Naive B cell (primary cell): ENCODE measurements at regions not wholly inside any gene's neighbourhood (a gene's known extent, or its start where the extent isn't known, plus 50 kb on each side); places are given as distances from the start of the nearest gene placed in this dataset.
"Not testable (repeated sequence)": the region's sequence is repeated elsewhere in the genome, so short reads cannot be mapped to it uniquely, and the experiment has no call there.

Source experiments
- ATAC-seq, 2 donors: fragments of 150-1000 bp; cut with Tn5 transposase; 2 replicates each; pipeline ENCODE4 v1.10.0; 2021; ENCODE audit warnings: low read depth in 2 of 2, mild to moderate bottlenecking in 2 of 2, moderate library complexity in 2 of 2
- DNase-seq: peaks from one replicate; pipeline ENCODE4 v3.0.0; 2022
- H3K27ac Mint-ChIP-seq, 6 donors: one replicate each; pipeline ENCODE4 v1.8.0; 2020 to 2022; ENCODE audit warnings: mild to moderate bottlenecking in 6 of 6, mixed read lengths in 6 of 6, moderate library complexity in 5 of 6, inconsistent platforms in 2 of 6
- H3K27me3 Mint-ChIP-seq, 3 donors: one replicate each; pipeline ENCODE4 v1.8.0; 2021 to 2022; ENCODE audit warnings: mixed read lengths in 3 of 3, mild to moderate bottlenecking in 1 of 3
- H3K36me3 Mint-ChIP-seq, 2 donors: one replicate each; pipeline ENCODE4 v1.8.0; 2020 to 2022; ENCODE audit warnings: mixed read lengths in 2 of 2, inconsistent platforms in 1 of 2, mild to moderate bottlenecking in 1 of 2
- H3K4me1 Mint-ChIP-seq, 3 donors: one replicate each; pipeline ENCODE4 v1.8.0; 2020 to 2022; ENCODE audit warnings: mixed read lengths in 3 of 3, inconsistent platforms in 1 of 3, mild to moderate bottlenecking in 1 of 3, moderate library complexity in 1 of 3
- H3K4me3 Mint-ChIP-seq, 8 donors: one replicate each; pipeline ENCODE4 v1.8.0; 2020 to 2022; ENCODE audit warnings: mild to moderate bottlenecking in 8 of 8, mixed read lengths in 8 of 8, moderate library complexity in 8 of 8, inconsistent platforms in 2 of 8
- H3K9me3 Mint-ChIP-seq, 7 donors: one replicate each; pipeline ENCODE4 v1.8.0; 2020 to 2022; ENCODE audit warnings: mixed read lengths in 7 of 7, mild to moderate bottlenecking in 5 of 7, inconsistent platforms in 2 of 7, moderate library complexity in 1 of 7

DNA sequence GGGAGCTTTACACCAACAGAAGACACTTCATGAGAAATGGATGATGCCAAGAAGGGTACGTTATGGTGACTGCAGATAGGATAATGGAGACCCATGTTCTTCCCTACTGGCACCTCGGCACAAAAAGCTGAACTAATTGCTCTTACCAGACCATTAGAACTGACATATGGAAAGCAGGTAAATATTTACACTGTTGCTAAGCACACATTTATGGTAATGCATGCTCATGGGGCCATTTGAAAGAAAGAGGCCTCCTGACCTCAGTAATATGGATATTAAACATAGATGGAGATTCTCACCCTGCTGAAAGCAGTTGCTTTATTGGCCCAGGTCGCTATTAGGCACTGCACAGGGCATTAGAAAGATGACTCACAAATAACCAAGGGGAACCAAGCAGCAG is 1759.6 kb downstream of the C4orf33 start:
- no peaks in the 10 kb centered on the region for H3K4me1 Mint-ChIP-seq
- H3K36me3 Mint-ChIP-seq = no peaks in the 10 kb centered on the region
- DNase-seq (no peak), ATAC-seq (no peak)
- H3K27ac Mint-ChIP-seq = no peak overlapping the region
- no peaks in the 10 kb centered on the region for H3K27me3 Mint-ChIP-seq
- peaks cover 0 to 12% (median 4%) of the 10 kb centered on the region in 7 donors for H3K9me3 Mint-ChIP-seq
- no peak overlapping the region for H3K4me3 Mint-ChIP-seq

GRCh38 chr4:130859991-130860390 is 1764.0 kb downstream of the C4orf33 start:
- no peak for ATAC-seq
- H3K4me1 Mint-ChIP-seq = no peaks in the 10 kb centered on the region
- H3K27ac Mint-ChIP-seq = no peak overlapping the region
- H3K27me3 Mint-ChIP-seq = no peaks in the 10 kb centered on the region
- no peaks in the 10 kb centered on the region for H3K36me3 Mint-ChIP-seq
- no peak overlapping the region for H3K4me3 Mint-ChIP-seq
- H3K9me3 Mint-ChIP-seq = peaks cover 0 to 13% (median 2%) of the 10 kb centered on the region in 7 donors
- DNase-seq = no peak

DNA sequence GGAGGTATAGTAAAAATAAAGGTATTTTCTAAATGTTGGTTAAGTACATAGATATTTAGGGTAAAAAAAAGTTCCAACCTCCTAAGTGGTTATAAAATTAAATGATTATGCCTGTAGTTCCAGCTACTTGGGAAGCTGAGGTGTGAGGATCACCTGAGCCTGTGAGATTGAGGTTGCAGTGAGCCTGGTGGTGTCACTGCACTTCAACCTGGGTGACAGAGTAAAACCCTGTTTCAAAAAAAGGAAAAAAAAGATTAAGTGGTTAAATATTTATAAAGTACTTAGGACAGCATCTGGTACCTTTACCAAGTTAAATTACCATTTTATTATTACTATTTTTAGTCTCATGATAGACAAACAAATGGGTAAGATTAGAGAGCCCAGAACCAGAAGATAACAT is 1801.0 kb downstream of the C4orf33 start:
- no peaks in the 10 kb centered on the region for H3K4me1 Mint-ChIP-seq
- no peak overlapping the region for H3K4me3 Mint-ChIP-seq
- no peak overlapping the region for H3K27ac Mint-ChIP-seq
- no peak for DNase-seq
- no peaks in the 10 kb centered on the region for H3K27me3 Mint-ChIP-seq
- no peaks in the 10 kb centered on the region for H3K36me3 Mint-ChIP-seq
- H3K9me3 Mint-ChIP-seq = peaks cover 0 to 2% (median 0%) of the 10 kb centered on the region in 7 donors
- ATAC-seq = no peak

DNA sequence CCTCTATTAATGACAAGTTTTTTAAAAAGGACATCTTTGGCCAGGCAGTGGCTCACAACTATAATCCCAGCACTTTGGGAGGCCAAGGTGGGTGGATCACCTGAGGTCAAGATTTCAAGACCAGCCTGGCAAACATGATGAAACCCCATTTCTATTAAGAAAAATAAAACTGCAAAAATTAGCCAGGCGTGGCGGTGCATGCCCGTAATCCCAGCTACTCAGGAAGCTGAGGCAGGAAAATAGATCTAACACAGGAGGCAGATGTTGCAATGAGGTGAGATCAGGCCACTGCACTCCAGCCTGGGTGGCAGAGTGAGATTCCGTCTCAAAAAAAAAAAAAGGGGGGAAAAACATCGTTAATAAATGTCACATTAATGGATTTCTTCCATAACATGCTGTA is 1805.4 kb downstream of the C4orf33 start:
- Mint-ChIP-seq H3K4me1 (no peaks in the 10 kb centered on the region), H3K4me3 (no peak overlapping the region), H3K27ac (no peak overlapping the region), H3K27me3 (no peaks in the 10 kb centered on the region), H3K36me3 (no peaks in the 10 kb centered on the region), H3K9me3 (peaks cover 0 to 2% (median 0%) of the 10 kb centered on the region in 7 donors)
- ATAC-seq = no peak
- DNase-seq = no peak

- DNase-seq (no peak), ATAC-seq (no peak)
- H3K9me3 Mint-ChIP-seq = peaks cover 5 to 17% (median 8%) of the 10 kb centered on the region in 7 donors
- no peak overlapping the region for H3K27ac Mint-ChIP-seq
- H3K4me3 Mint-ChIP-seq = no peak overlapping the region
- no peaks in the 10 kb centered on the region for H3K27me3 Mint-ChIP-seq
- no peaks in the 10 kb centered on the region for H3K36me3 Mint-ChIP-seq
- H3K4me1 Mint-ChIP-seq = no peaks in the 10 kb centered on the region
Observed at GRCh38 chr4:130922955-130923354, 1827.0 kb downstream of the C4orf33 start.

GRCh38 chr4:130955520-130955919 is 1859.6 kb downstream of the C4orf33 start:
- DNase-seq (no peak), ATAC-seq (no peak)
- Mint-ChIP-seq H3K4me3 (no peak overlapping the region), H3K27me3 (no peaks in the 10 kb centered on the region), H3K4me1 (no peaks in the 10 kb centered on the region), H3K27ac (no peak overlapping the region), H3K36me3 (no peaks in the 10 kb centered on the region), H3K9me3 (peaks cover 0 to 17% (median 2%) of the 10 kb centered on the region in 7 donors)

DNA sequence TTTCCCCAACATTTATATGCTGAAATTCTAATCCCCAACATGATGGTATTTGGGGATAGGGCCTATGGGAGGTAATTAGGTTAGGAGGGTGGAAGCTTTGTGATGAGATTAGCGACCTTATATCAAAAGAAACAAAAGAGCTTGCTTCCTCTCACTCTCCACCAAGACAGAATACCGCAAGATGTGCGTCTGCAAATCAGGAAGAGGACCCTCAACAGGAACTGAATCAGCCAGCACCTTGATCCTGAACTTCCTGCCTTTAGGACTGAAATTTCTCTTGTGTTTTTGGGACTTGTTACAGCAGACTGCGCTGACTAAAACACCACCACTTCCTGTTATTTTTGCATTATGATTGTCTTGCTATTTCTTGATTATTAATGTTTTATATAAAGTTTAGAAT is 1889.4 kb downstream of the C4orf33 start:
- Mint-ChIP-seq H3K27me3 (no peaks in the 10 kb centered on the region), H3K4me1 (no peaks in the 10 kb centered on the region), H3K9me3 (peaks cover 0 to 2% (median 0%) of the 10 kb centered on the region in 7 donors), H3K27ac (no peak overlapping the region), H3K4me3 (no peak overlapping the region), H3K36me3 (no peaks in the 10 kb centered on the region)
- DNase-seq (no peak), ATAC-seq (no peak)

GRCh38 chr4:130995988-130996387 is 1900.0 kb downstream of the C4orf33 start:
- H3K36me3 Mint-ChIP-seq = no peaks in the 10 kb centered on the region
- no peak overlapping the region for H3K4me3 Mint-ChIP-seq
- ATAC-seq (no peak), DNase-seq (no peak)
- no peaks in the 10 kb centered on the region for H3K4me1 Mint-ChIP-seq
- H3K9me3 Mint-ChIP-seq = peaks cover 0 to 2% (median 0%) of the 10 kb centered on the region in 7 donors
- no peak overlapping the region for H3K27ac Mint-ChIP-seq
- no peaks in the 10 kb centered on the region for H3K27me3 Mint-ChIP-seq

DNA sequence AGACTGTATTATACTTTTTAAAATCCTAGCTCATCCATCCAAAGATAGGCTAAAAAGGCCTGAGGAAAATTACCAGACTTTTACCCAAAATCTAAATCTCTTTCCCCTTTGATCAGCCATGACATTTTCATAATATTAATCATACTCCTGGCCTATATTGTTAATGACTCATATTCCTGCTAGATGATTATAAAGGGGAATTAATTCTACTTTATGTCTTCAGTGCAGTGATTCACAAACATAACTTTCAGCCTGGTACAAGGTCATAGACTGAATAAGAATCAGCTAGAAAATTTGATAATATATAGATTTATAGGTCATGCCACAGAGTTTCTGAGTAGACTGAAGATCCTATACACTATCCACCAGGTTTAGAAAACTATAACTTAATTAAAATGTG is 1905.4 kb downstream of the C4orf33 start:
- Mint-ChIP-seq H3K9me3 (peaks cover 0 to 2% (median 0%) of the 10 kb centered on the region in 7 donors), H3K27me3 (no peaks in the 10 kb centered on the region), H3K36me3 (no peaks in the 10 kb centered on the region), H3K4me1 (no peaks in the 10 kb centered on the region), H3K4me3 (no peak overlapping the region), H3K27ac (no peak overlapping the region)
- ATAC-seq (no peak), DNase-seq (no peak)

GRCh38 chr4:131002132-131002531 is 1906.2 kb downstream of the C4orf33 start:
- Mint-ChIP-seq H3K27me3 (no peaks in the 10 kb centered on the region), H3K4me3 (no peak overlapping the region), H3K9me3 (no peaks in the 10 kb centered on the region)

GRCh38 chr4:131006388-131006787 is 1910.4 kb downstream of the C4orf33 start:
- Mint-ChIP-seq H3K4me3 (no peak overlapping the region), H3K27ac (no peak overlapping the region), H3K4me1 (no peaks in the 10 kb centered on the region), H3K9me3 (no peaks in the 10 kb centered on the region), H3K36me3 (no peaks in the 10 kb centered on the region), H3K27me3 (no peaks in the 10 kb centered on the region)
- DNase-seq = no peak
- ATAC-seq = no peak

More at GRCh38 chr4:131002132-131002531, 1906.2 kb downstream of the C4orf33 start:
- H3K36me3 Mint-ChIP-seq = no peaks in the 10 kb centered on the region
- DNase-seq (no peak), ATAC-seq (no peak)
- H3K4me1 Mint-ChIP-seq = no peaks in the 10 kb centered on the region
- no peak overlapping the region for H3K27ac Mint-ChIP-seq

GRCh38 chr4:131011961-131012360 is 1916.0 kb downstream of the C4orf33 start:
- H3K4me1 Mint-ChIP-seq, DNase-seq, H3K4me3 Mint-ChIP-seq, H3K27ac Mint-ChIP-seq, H3K36me3 Mint-ChIP-seq, H3K9me3 Mint-ChIP-seq, ATAC-seq, H3K27me3 Mint-ChIP-seq: not testable (repeated sequence)

DNA sequence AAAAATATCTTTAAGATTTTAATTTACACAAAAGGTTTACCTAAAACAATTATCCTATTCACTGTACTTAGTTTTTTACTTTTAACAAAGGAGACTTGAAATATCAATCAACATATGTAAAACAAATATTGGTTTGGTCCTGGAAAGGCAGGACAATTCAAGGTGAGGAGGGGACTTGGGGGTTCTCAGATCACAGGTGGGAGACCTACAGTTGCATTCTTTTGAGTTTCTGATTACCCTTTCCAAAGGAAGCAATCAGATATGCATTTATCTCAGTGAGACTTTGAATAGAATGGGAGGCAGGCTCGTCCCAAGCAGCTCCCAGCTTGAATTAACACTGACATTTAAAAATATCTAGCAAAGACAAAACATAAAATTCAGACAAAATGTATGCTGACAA is 1917.3 kb downstream of the C4orf33 start:
- ATAC-seq (no peak), DNase-seq (no peak)
- no peaks in the 10 kb centered on the region for H3K36me3 Mint-ChIP-seq
- no peaks in the 10 kb centered on the region for H3K27me3 Mint-ChIP-seq
- no peaks in the 10 kb centered on the region for H3K4me1 Mint-ChIP-seq
- peaks cover 0 to 2% (median 0%) of the 10 kb centered on the region in 7 donors for H3K9me3 Mint-ChIP-seq
- no peak overlapping the region for H3K27ac Mint-ChIP-seq
- H3K4me3 Mint-ChIP-seq = no peak overlapping the region

- no peak for DNase-seq
- Mint-ChIP-seq H3K4me3 (no peak overlapping the region), H3K9me3 (peaks cover 0 to 4% (median 0%) of the 10 kb centered on the region in 7 donors), H3K27ac (no peak overlapping the region), H3K36me3 (no peaks in the 10 kb centered on the region), H3K4me1 (no peaks in the 10 kb centered on the region), H3K27me3 (no peaks in the 10 kb centered on the region)
- ATAC-seq = no peak
Observed at GRCh38 chr4:131026771-131027170, 1930.8 kb downstream of the C4orf33 start.

DNA sequence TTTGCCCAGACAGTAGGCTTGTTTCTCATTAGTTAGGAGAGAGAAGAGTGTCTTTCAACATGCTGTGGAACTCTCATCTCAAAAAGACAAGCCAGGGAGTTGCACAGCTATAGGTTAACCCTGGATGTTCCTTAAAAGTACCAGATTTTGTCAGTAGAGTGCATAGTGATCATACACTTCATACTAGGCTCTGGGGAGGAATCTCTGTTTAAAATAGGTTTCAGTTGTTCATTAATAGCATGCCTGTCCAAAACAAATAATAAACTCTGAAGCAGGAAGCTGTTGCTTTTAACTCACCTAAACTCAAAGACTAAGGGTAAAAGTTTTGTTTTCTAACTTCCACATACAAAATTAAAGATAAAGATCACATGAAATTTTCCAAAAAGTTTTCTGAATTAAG is 1948.4 kb downstream of the C4orf33 start:
- no peak overlapping the region for H3K27ac Mint-ChIP-seq
- ATAC-seq (no peak), DNase-seq (no peak)
- H3K27me3 Mint-ChIP-seq = no peaks in the 10 kb centered on the region
- H3K4me1 Mint-ChIP-seq = no peaks in the 10 kb centered on the region
- no peak overlapping the region for H3K4me3 Mint-ChIP-seq
- peaks cover 0 to 5% (median 0%) of the 10 kb centered on the region in 7 donors for H3K9me3 Mint-ChIP-seq
- H3K36me3 Mint-ChIP-seq = no peaks in the 10 kb centered on the region
